ENCODE measurements at regions not wholly inside any gene's neighbourhood (a gene's known extent, or its start where the extent isn't known, plus 50 kb on each side); places are given as distances from the start of the nearest gene placed in this dataset.

GRCh38 chr22:26781596-26781995, 124.2 kb downstream of the MIAT start:
- no peak for TF ChIP-seq CTCF (IDR thresholded peaks at IDR 0.05)
- TF ChIP-seq POLR2A (IDR thresholded peaks at IDR 0.05), result no peak
- no peak for TF ChIP-seq EP300 (IDR thresholded peaks at IDR 0.05)
- TF ChIP-seq POLR2AphosphoS5 (IDR thresholded peaks at IDR 0.05), result no peak

All from suprapubic skin (tissue), 4 donors.